ENCODE measurements at regions not wholly inside any gene's neighbourhood (a gene's known extent, or its start where the extent isn't known, plus 50 kb on each side); places are given as distances from the start of the nearest gene placed in this dataset.

GRCh38 chr1:55679971-55680370 lies 464.8 kb upstream of the USP24 start:
- TF ChIP-seq REST (IDR thresholded peaks at IDR 0.05; ENCODE audit: insufficient replicate concordance, low read depth) (no peak), GABPA (IDR thresholded peaks at IDR 0.05; ENCODE audit: low read depth) (no peak), SPI1 (IDR thresholded peaks at IDR 0.05; ENCODE audit: borderline replicate concordance, low read depth) (no peak), POLR2AphosphoS5 (IDR thresholded peaks at IDR 0.05; ENCODE audit: low read depth) (no peak), CTCF (IDR thresholded peaks at IDR 0.05; ENCODE audit: insufficient read depth, low read length) (no peak)
- Histone ChIP-seq H3K27ac (replicated peaks) (no peak overlapping the region), H3K27me3 (ENCODE audit: insufficient read depth, poor library complexity, severe bottlenecking) (no peaks in the 10 kb centered on the region), H3K4me3 (replicated peaks; ENCODE audit: insufficient read depth, low read length) (no peak overlapping the region)
- no peak for DNase-seq (ENCODE audit: low read depth in 1 of 2, low spot score in 1 of 2)

- Histone ChIP-seq H3K27ac (replicated peaks) (no peak overlapping the region), H3K27me3 (ENCODE audit: insufficient read depth, poor library complexity, severe bottlenecking) (no peaks in the 10 kb centered on the region), H3K4me3 (replicated peaks; ENCODE audit: insufficient read depth, low read length) (no peak overlapping the region)
- TF ChIP-seq CTCF (IDR thresholded peaks at IDR 0.05; ENCODE audit: insufficient read depth, low read length) (no peak), GABPA (IDR thresholded peaks at IDR 0.05; ENCODE audit: low read depth) (no peak), POLR2AphosphoS5 (IDR thresholded peaks at IDR 0.05; ENCODE audit: low read depth) (no peak), SPI1 (IDR thresholded peaks at IDR 0.05; ENCODE audit: borderline replicate concordance, low read depth) (no peak), REST (IDR thresholded peaks at IDR 0.05; ENCODE audit: insufficient replicate concordance, low read depth) (no peak)
- DNase-seq (ENCODE audit: low read depth in 1 of 2, low spot score in 1 of 2) = no peak
These were observed 458.3 kb upstream of the USP24 start for GRCh38 chr1:55673416-55673815.

GRCh38 chr1:55670331-55671082 lies 455.3 kb upstream of the USP24 start:
- Histone ChIP-seq H3K27me3 (ENCODE audit: insufficient read depth, poor library complexity, severe bottlenecking) (no peaks in the 10 kb centered on the region), H3K4me3 (replicated peaks; ENCODE audit: insufficient read depth, low read length) (no peak overlapping the region), H3K27ac (replicated peaks) (no peak overlapping the region)
- no peak for DNase-seq (ENCODE audit: low read depth in 1 of 2, low spot score in 1 of 2)
- no peak for TF ChIP-seq CTCF (IDR thresholded peaks at IDR 0.05; ENCODE audit: insufficient read depth, low read length)

GRCh38 chr1:55669293-55669692 lies 454.1 kb upstream of the USP24 start:
- Histone ChIP-seq H3K27me3 (ENCODE audit: insufficient read depth, poor library complexity, severe bottlenecking) (no peaks in the 10 kb centered on the region), H3K4me3 (replicated peaks; ENCODE audit: insufficient read depth, low read length) (no peak overlapping the region), H3K27ac (replicated peaks) (no peak overlapping the region)
- no peak for TF ChIP-seq GABPA (IDR thresholded peaks at IDR 0.05; ENCODE audit: low read depth)
- no peak for TF ChIP-seq CTCF (IDR thresholded peaks at IDR 0.05; ENCODE audit: insufficient read depth, low read length)
- TF ChIP-seq SPI1 (IDR thresholded peaks at IDR 0.05; ENCODE audit: borderline replicate concordance, low read depth) = no peak
- TF ChIP-seq POLR2AphosphoS5 (IDR thresholded peaks at IDR 0.05; ENCODE audit: low read depth) = no peak
- no peak for TF ChIP-seq REST (IDR thresholded peaks at IDR 0.05; ENCODE audit: insufficient replicate concordance, low read depth)
- DNase-seq (ENCODE audit: low read depth in 1 of 2, low spot score in 1 of 2) = no peak
